Prostate gland (tissue), 2 donors: ENCODE measurements at regions not wholly inside any gene's neighbourhood (a gene's known extent, or its start where the extent isn't known, plus 50 kb on each side); places are given as distances from the start of the nearest gene placed in this dataset.
A peak's percentile ranks its signal among the peaks of the same experiment; 100 is the strongest.

Experiments used
- DNase-seq: peaks from one replicate; pipeline ENCODE4 v3.0.0-alpha.2; 2019; ENCODE audit warnings: low spot score
- H3K27ac ChIP-seq, 2 donors: fragments of 200-600 bp; sonication (generic); 2 replicates each; pipeline ENCODE4 v1.5.1; 2017 to 2019
- H3K27me3 ChIP-seq: fragments of 200-600 bp; sonication (generic); replicated peaks from 2 replicates; pipeline ENCODE4 v1.5.1; 2019; ENCODE audit not compliant: insufficient read depth
- H3K36me3 ChIP-seq, 2 donors: fragments of 200-600 bp; sonication (generic); 1 replicate in 1 of 2; 2 replicates in 1 of 2; pipeline versions ENCODE4 v1.5.1 to v1.8.1; 2017 to 2019
- H3K4me1 ChIP-seq: fragments of 200-600 bp; sonication (generic); replicated peaks from 2 replicates; pipeline ENCODE4 v1.5.1; 2019
- H3K4me3 ChIP-seq, 2 donors: fragments of 200-600 bp; sonication (generic); 2 replicates each; pipeline ENCODE4 v1.5.1; 2017 to 2019
- H3K9me3 ChIP-seq: fragments of 200-600 bp; sonication (generic); 2 replicates; pipeline ENCODE4 v1.5.1; 2017
- CTCF ChIP-seq, 4 experiments: fragments of 200-600 bp in 2 of 4; fragments of 450-650 bp in 2 of 4; sonication (generic) in 2 of 4; IDR thresholded peaks; 1 replicate in 3 of 4; 2 replicates in 1 of 4; pipeline ENCODE4 v1.5.1; 2016 to 2019; ENCODE audit warnings: antibody characterized with exemption in 4 of 4, mild to moderate bottlenecking in 2 of 4, moderate library complexity in 2 of 4
- POLR2A ChIP-seq: fragments of 450-650 bp; IDR thresholded peaks from one replicate; pipeline ENCODE4 v1.6.1; 2016; ENCODE audit warnings: antibody characterized with exemption, mild to moderate bottlenecking
- POLR2AphosphoS5 ChIP-seq: sonication (generic); formaldehyde crosslinking; IDR thresholded peaks from one replicate; pipeline ENCODE4 v1.6.1; 2017; ENCODE audit warnings: antibody characterized with exemption
- WGBS: methylation state at CpG from one replicate; pipeline ENCODE4 v1.1.5; 2018; 5-methylcytosine and 5-hydroxymethylcytosine counted together
- intact Hi-C: fragments of 100-400 bp; cut with DNase I; formaldehyde crosslinking; loops from one replicate; pipeline ENCODE4 v1.14.2; 2022

- TF ChIP-seq CTCF (IDR thresholded peaks at IDR 0.05) (no peak), POLR2A (no peak), POLR2AphosphoS5 (no peak)
- H3K9me3 ChIP-seq: no peaks in the 10 kb centered on the region
- no peaks in the 10 kb centered on the region for H3K4me1 ChIP-seq
- no peak for DNase-seq
- intact Hi-C loops: no loop called here
- H3K27ac ChIP-seq: no peak overlapping the region
- no peaks in the 10 kb centered on the region for H3K36me3 ChIP-seq
- no peaks in the 10 kb centered on the region for H3K27me3 ChIP-seq
- no peak overlapping the region for H3K4me3 ChIP-seq
Observed at GRCh38 chr6:92888316-92888715, 531.0 kb downstream of the EPHA7 start.

- H3K27ac ChIP-seq: no peak overlapping the region
- no peaks in the 10 kb centered on the region for H3K9me3 ChIP-seq
- H3K27me3 ChIP-seq: no peaks in the 10 kb centered on the region
- TF ChIP-seq POLR2A: no peak
- no peak for TF ChIP-seq POLR2AphosphoS5
- no peak for TF ChIP-seq CTCF (IDR thresholded peaks at IDR 0.05)
- H3K4me3 ChIP-seq: no peak overlapping the region
- H3K4me1 ChIP-seq: no peaks in the 10 kb centered on the region
- intact Hi-C loops: no loop called here
- DNase-seq: no peak
- H3K36me3 ChIP-seq: no peaks in the 10 kb centered on the region
Observed at GRCh38 chr6:92887871-92888270, 531.5 kb downstream of the EPHA7 start.

- Histone ChIP-seq H3K36me3 (no peaks in the 10 kb centered on the region), H3K9me3 (no peaks in the 10 kb centered on the region), H3K27me3 (no peaks in the 10 kb centered on the region), H3K4me3 (no peak overlapping the region), H3K27ac (no peak overlapping the region), H3K4me1 (no peaks in the 10 kb centered on the region)
- DNase-seq: no peak
- TF ChIP-seq POLR2AphosphoS5: no peak
- TF ChIP-seq POLR2A: no peak
- no peak for TF ChIP-seq CTCF (IDR thresholded peaks at IDR 0.05)
- 96% methylated on average over 8 of the region's 8 CpGs for WGBS
- intact Hi-C loops: no loop called here
Observed at GRCh38 chr6:92879526-92879925, 539.8 kb downstream of the EPHA7 start.

GRCh38 chr6:92864966-92865555 lies 554.3 kb downstream of the EPHA7 start:
- intact Hi-C loops: no loop called here
- DNase-seq: peak; percentile 69
- 18% methylated on average over 3 of the region's 3 CpGs for WGBS

GRCh38 chr6:92849636-92850035 lies 569.7 kb downstream of the EPHA7 start:
- TF ChIP-seq POLR2A (no peak), POLR2AphosphoS5 (peak; percentile 73)
- 58% methylated on average over 3 of the region's 3 CpGs for WGBS
- H3K4me3 ChIP-seq: no peak overlapping the region
- DNase-seq: peak; percentile 46
- H3K9me3 ChIP-seq: no peaks in the 10 kb centered on the region
- no peaks in the 10 kb centered on the region for H3K36me3 ChIP-seq
- intact Hi-C loops: no loop called here
- peak overlapping the region in 1 of 2 donors; percentile 25 for H3K27ac ChIP-seq
- no peaks in the 10 kb centered on the region for H3K4me1 ChIP-seq
- H3K27me3 ChIP-seq: no peaks in the 10 kb centered on the region

More at GRCh38 chr6:92864966-92865555, 554.3 kb downstream of the EPHA7 start:
- Histone ChIP-seq H3K4me1 (peaks cover 10% of the 10 kb centered on the region), H3K36me3 (no peaks in the 10 kb centered on the region), H3K9me3 (no peaks in the 10 kb centered on the region), H3K4me3 (no peak overlapping the region), H3K27ac (peak overlapping the region; percentile 64 to 74), H3K27me3 (no peaks in the 10 kb centered on the region)
- TF ChIP-seq POLR2AphosphoS5 (peak; percentile 73), POLR2A (no peak)

GRCh38 chr6:92848901-92849300 lies 570.5 kb downstream of the EPHA7 start:
- no peak overlapping the region for H3K4me3 ChIP-seq
- H3K36me3 ChIP-seq: no peaks in the 10 kb centered on the region
- no peak overlapping the region for H3K27ac ChIP-seq
- no peaks in the 10 kb centered on the region for H3K27me3 ChIP-seq
- H3K9me3 ChIP-seq: no peaks in the 10 kb centered on the region
- TF ChIP-seq CTCF (IDR thresholded peaks at IDR 0.05) (no peak), POLR2A (no peak), POLR2AphosphoS5 (no peak)
- DNase-seq: no peak
- intact Hi-C loops: no loop called here
- H3K4me1 ChIP-seq: no peaks in the 10 kb centered on the region
